ENCODE measurements at regions not wholly inside any gene's neighbourhood (a gene's known extent, or its start where the extent isn't known, plus 50 kb on each side); places are given as distances from the start of the nearest gene placed in this dataset.
"Not testable (repeated sequence)": the region's sequence is repeated elsewhere in the genome, so short reads cannot be mapped to it uniquely, and the experiment has no call there.

- DNase-seq, result peak; percentile 45
These were observed 1124.4 kb downstream of the NXPH1 start for GRCh38 chr7:9557853-9558252.

- no peak for DNase-seq
These were observed 1142.3 kb downstream of the NXPH1 start for GRCh38 chr7:9575716-9576115.

- DNase-seq, result no peak
These were observed 1149.4 kb downstream of the NXPH1 start for GRCh38 chr7:9582824-9583223.

- no peak for DNase-seq
These were observed 1165.0 kb downstream of the NXPH1 start for GRCh38 chr7:9598411-9598810.

GRCh38 chr7:9600974-9601373 lies 1167.6 kb downstream of the NXPH1 start:
- no peak for DNase-seq

GRCh38 chr7:9603291-9603690 lies 1169.9 kb downstream of the NXPH1 start:
- no peak for DNase-seq

- DNase-seq, result no peak
These were observed 1175.2 kb downstream of the NXPH1 start for GRCh38 chr7:9608560-9608959.

- not testable (repeated sequence) for DNase-seq
These were observed 1187.5 kb downstream of the NXPH1 start for GRCh38 chr7:9620899-9621298.

- DNase-seq, result not testable (repeated sequence)
These were observed 1188.0 kb downstream of the NXPH1 start for GRCh38 chr7:9621306-9621902.

GRCh38 chr7:9621927-9622326 lies 1188.5 kb downstream of the NXPH1 start:
- DNase-seq, result no peak

GRCh38 chr7:9625953-9626352 lies 1192.5 kb downstream of the NXPH1 start:
- no peak for DNase-seq

GRCh38 chr7:9645756-9646155 lies 1212.3 kb downstream of the NXPH1 start:
- DNase-seq, result no peak

GRCh38 chr7:9657257-9657656 lies 1223.8 kb downstream of the NXPH1 start:
- no peak for DNase-seq

GRCh38 chr7:9671979-9672917 lies 1238.8 kb downstream of the NXPH1 start:
- no peak for DNase-seq

GRCh38 chr7:9680713-9681112 lies 1247.3 kb downstream of the NXPH1 start:
- no peak for DNase-seq

- no peak for DNase-seq
These were observed 1247.9 kb downstream of the NXPH1 start for GRCh38 chr7:9681284-9681683.

GRCh38 chr7:9691286-9691685 lies 1257.9 kb downstream of the NXPH1 start:
- no peak for DNase-seq

GRCh38 chr7:9698375-9698774 lies 1265.0 kb downstream of the NXPH1 start:
- no peak for DNase-seq

- no peak for DNase-seq
These were observed 1264.5 kb upstream of the PHF14 start for GRCh38 chr7:9709216-9709615.

GRCh38 chr7:9711259-9711918 lies 1262.3 kb upstream of the PHF14 start:
- no peak for DNase-seq

GRCh38 chr7:9718071-9718661 lies 1255.5 kb upstream of the PHF14 start:
- DNase-seq, result peak; percentile 39

GRCh38 chr7:9719303-9719702 lies 1254.4 kb upstream of the PHF14 start:
- DNase-seq, result no peak

GRCh38 chr7:9719721-9720120 lies 1254.0 kb upstream of the PHF14 start:
- DNase-seq, result no peak
